Kidney (tissue), 13 donors: ENCODE measurements at regions not wholly inside any gene's neighbourhood (a gene's known extent, or its start where the extent isn't known, plus 50 kb on each side); places are given as distances from the start of the nearest gene placed in this dataset.

Experiments used
- DNase-seq, 5 donors: peaks; one replicate each; pipeline ENCODE4 v3.0.0-alpha.2; 2013 to 2020
- FAIRE-seq: peaks from 2 replicates; lab custom pipeline; 2012; peaks lifted over from hg19 to GRCh38; lab: Jason Lieb, UNC
- H3K27ac ChIP-seq, 2 donors: one replicate each; pipeline ENCODE4 v1.7.0; 2013; ENCODE audit warnings: low read depth in 2 of 2, low read length in 2 of 2, inconsistent platforms in 1 of 2
- H3K27me3 ChIP-seq: one replicate; pipeline ENCODE4 v1.7.1; 2013; ENCODE audit warnings: low read length, inconsistent platforms; ENCODE audit not compliant: control insufficient read depth, insufficient read depth
- H3K36me3 ChIP-seq, 3 donors: one replicate each; pipeline versions ENCODE4 v1.7.0 to v1.7.1; 2013; ENCODE audit warnings: low read length in 3 of 3, control low read depth in 1 of 3, inconsistent platforms in 1 of 3; ENCODE audit not compliant: insufficient read depth in 3 of 3, control insufficient read depth in 2 of 3
- H3K4me1 ChIP-seq, 3 donors: one replicate each; pipeline versions ENCODE4 v1.7.0 to v1.7.1; 2013; ENCODE audit warnings: low read length in 3 of 3, inconsistent platforms in 1 of 3, low read depth in 1 of 3; ENCODE audit not compliant: control insufficient read depth in 2 of 3, insufficient read depth in 2 of 3
- H3K4me3 ChIP-seq, 3 donors: one replicate each; pipeline versions ENCODE4 v1.7.0 to v1.8.1; 2013; ENCODE audit warnings: low read length in 3 of 3, control low read depth in 1 of 3, inconsistent platforms in 1 of 3
- H3K9ac ChIP-seq, 3 donors: one replicate each; pipeline versions ENCODE4 v1.7.0 to v1.7.1; 2013; ENCODE audit warnings: low read length in 3 of 3, control low read depth in 1 of 3, inconsistent platforms in 1 of 3
- H3K9me3 ChIP-seq, 3 donors: one replicate each; pipeline versions ENCODE4 v1.7.0 to v1.7.1; 2013; ENCODE audit warnings: low read length in 3 of 3, control low read depth in 1 of 3, inconsistent platforms in 1 of 3; ENCODE audit not compliant: control insufficient read depth in 2 of 3, insufficient read depth in 1 of 3
- CTCF ChIP-seq: IDR thresholded peaks from 3 replicates; pipeline ENCODE4 v1.5.1; 2012; ENCODE audit warnings: mild to moderate bottlenecking, moderate library complexity, borderline replicate concordance; ENCODE audit not compliant: insufficient read depth; ENCODE audit errors: extremely low read depth
- intact Hi-C: fragments of 100-400 bp; cut with DNase I; formaldehyde crosslinking; loops from one replicate; pipeline ENCODE4 v1.11.1; 2022
- donor health status: control.
- donor health status: control.
- donor health status: control.
- donor health status: control.
- donor health status: control.
- donor health status: DM: yes; HTN: yes; CAD: no.
- donor health status: Normal renal cell carcinoma (clear cell type).

DNA sequence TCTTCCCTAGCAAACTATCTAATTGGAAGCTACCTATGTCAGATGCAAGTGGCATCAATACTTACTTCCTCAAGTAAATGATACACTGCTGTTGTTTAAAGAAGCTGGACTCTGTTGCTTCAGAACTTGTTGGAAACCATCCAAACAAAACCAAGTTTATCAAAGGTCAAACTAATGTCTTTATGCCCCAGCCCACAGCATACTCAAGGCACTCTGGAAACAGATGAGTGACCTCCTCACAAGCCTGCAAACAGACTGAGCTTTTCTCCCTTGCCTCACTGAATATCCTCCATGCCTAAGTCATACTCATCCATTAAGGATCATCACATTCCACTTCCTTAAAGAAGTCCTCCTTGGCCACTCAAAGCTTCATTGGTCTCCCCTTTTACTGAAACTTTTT lies 107.4 kb upstream of the ACP3 start:
- Histone ChIP-seq H3K36me3 (no peaks in the 10 kb centered on the region), H3K4me3 (no peak overlapping the region), H3K27me3 (no peaks in the 10 kb centered on the region), H3K9me3 (no peaks in the 10 kb centered on the region), H3K27ac (no peak overlapping the region), H3K9ac (no peak overlapping the region), H3K4me1 (no peaks in the 10 kb centered on the region)
- FAIRE-seq (no peak), DNase-seq (peak in 1 of 5 donors; percentile 15)
- no peak for TF ChIP-seq CTCF
- intact Hi-C loops, result no loop called here

DNA sequence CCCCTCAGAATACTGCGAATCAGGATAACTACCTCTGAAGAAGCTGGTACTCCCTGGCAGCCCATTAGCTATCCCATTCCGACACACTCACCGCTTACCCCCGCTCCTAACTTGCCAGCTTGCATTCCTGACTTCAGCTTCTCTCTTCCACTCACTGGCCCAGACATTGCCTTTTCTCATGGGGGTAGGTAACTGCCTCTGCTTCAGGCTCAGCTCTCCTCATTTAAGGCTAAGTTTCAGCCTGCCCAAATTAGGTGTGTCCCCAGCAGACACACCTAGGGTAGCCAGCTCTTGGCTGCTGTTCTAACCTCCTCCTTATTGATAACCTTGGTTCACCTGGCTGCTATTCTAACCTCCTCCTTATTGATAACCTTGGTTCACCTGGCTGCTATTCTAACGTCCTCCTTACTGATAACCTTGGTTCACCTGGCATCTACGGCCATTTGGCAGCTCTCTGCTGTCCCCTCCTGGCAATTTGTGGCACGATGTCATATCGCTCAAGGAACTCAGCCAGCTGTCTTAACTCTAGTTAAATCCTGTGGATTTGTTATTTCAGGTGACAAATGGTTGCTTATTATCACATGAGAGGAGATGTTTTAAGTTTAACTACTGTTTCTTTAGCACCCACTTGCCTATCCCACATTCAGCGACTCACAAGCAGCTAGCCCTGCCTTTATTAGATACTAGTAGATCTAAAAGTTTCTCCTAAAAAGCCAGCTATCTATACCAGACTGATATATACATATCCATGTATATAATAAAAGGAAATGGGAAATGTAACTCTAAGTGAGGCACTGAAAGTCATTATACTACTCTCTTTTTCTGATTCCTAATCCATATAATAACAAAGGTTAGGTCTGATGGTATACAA lies 106.5 kb upstream of the ACP3 start:
- Histone ChIP-seq H3K27me3 (no peaks in the 10 kb centered on the region), H3K36me3 (no peaks in the 10 kb centered on the region), H3K27ac (no peak overlapping the region), H3K4me3 (no peak overlapping the region), H3K4me1 (no peaks in the 10 kb centered on the region), H3K9ac (no peak overlapping the region), H3K9me3 (no peaks in the 10 kb centered on the region)
- DNase-seq (peak in 2 of 5 donors; percentile 20 to 32), FAIRE-seq (no peak)
- TF ChIP-seq CTCF, result no peak
- intact Hi-C loops, result no loop called here

- DNase-seq (peak in 2 of 5 donors; percentile 26 to 66), FAIRE-seq (no peak)
- Histone ChIP-seq H3K4me1 (no peaks in the 10 kb centered on the region), H3K27me3 (no peaks in the 10 kb centered on the region), H3K27ac (no peak overlapping the region), H3K36me3 (no peaks in the 10 kb centered on the region), H3K4me3 (no peak overlapping the region), H3K9me3 (no peaks in the 10 kb centered on the region), H3K9ac (no peak overlapping the region)
- intact Hi-C loops, result no loop called here
- no peak for TF ChIP-seq CTCF
These were observed 105.3 kb upstream of the ACP3 start for GRCh38 chr3:132211896-132212295.
